HUES48 (cell line): ENCODE measurements at regions not wholly inside any gene's neighbourhood (a gene's known extent, or its start where the extent isn't known, plus 50 kb on each side); places are given as distances from the start of the nearest gene placed in this dataset.

Experiments used
- H3K27ac ChIP-seq: one replicate; pipeline ENCODE4 v1.7.0; 2013; ENCODE audit warnings: low read depth, low read length, inconsistent platforms
- H3K27me3 ChIP-seq: 2 replicates; pipeline ENCODE4 v1.6.1; 2013; ENCODE audit warnings: mild to moderate bottlenecking, low read length; ENCODE audit not compliant: control insufficient read depth, insufficient read depth
- H3K36me3 ChIP-seq: 2 replicates; pipeline ENCODE4 v1.6.1; 2013; ENCODE audit warnings: low read length; ENCODE audit not compliant: control insufficient read depth, insufficient read depth
- H3K4me1 ChIP-seq: 2 replicates; pipeline ENCODE4 v1.6.1; 2013; ENCODE audit warnings: mild to moderate bottlenecking, low read length; ENCODE audit not compliant: control insufficient read depth, insufficient read depth
- H3K4me3 ChIP-seq: 2 replicates; pipeline ENCODE4 v1.5.1; 2013; ENCODE audit warnings: mild to moderate bottlenecking, low read depth, low read length
- H3K9ac ChIP-seq: 2 replicates; pipeline ENCODE4 v1.6.1; 2013; ENCODE audit warnings: mild to moderate bottlenecking, low read depth, low read length, moderate library complexity
- H3K9me3 ChIP-seq: 2 replicates; pipeline ENCODE4 v1.6.1; 2013; ENCODE audit warnings: low read length; ENCODE audit not compliant: control insufficient read depth, insufficient read depth

GRCh38 chr4:31324814-31325213, 604.6 kb downstream of the PCDH7 start:
- H3K4me3 ChIP-seq, result no peak overlapping the region
- no peaks in the 10 kb centered on the region for H3K9me3 ChIP-seq
- H3K36me3 ChIP-seq, result no peaks in the 10 kb centered on the region
- H3K27me3 ChIP-seq, result no peaks in the 10 kb centered on the region
- no peak overlapping the region for H3K9ac ChIP-seq
- no peaks in the 10 kb centered on the region for H3K4me1 ChIP-seq
- H3K27ac ChIP-seq, result no peak overlapping the region

- Histone ChIP-seq H3K36me3 (no peaks in the 10 kb centered on the region), H3K27ac (no peak overlapping the region), H3K4me1 (no peaks in the 10 kb centered on the region), H3K9ac (no peak overlapping the region), H3K4me3 (no peak overlapping the region), H3K9me3 (no peaks in the 10 kb centered on the region), H3K27me3 (no peaks in the 10 kb centered on the region)
Measured at GRCh38 chr4:31325300-31325699, 605.1 kb downstream of the PCDH7 start.

- no peak overlapping the region for H3K27ac ChIP-seq
- H3K4me1 ChIP-seq, result no peaks in the 10 kb centered on the region
- no peak overlapping the region for H3K9ac ChIP-seq
- no peaks in the 10 kb centered on the region for H3K9me3 ChIP-seq
- H3K36me3 ChIP-seq, result no peaks in the 10 kb centered on the region
- no peak overlapping the region for H3K4me3 ChIP-seq
- H3K27me3 ChIP-seq, result no peaks in the 10 kb centered on the region
Measured at GRCh38 chr4:31327031-31327430, 606.9 kb downstream of the PCDH7 start.

GRCh38 chr4:31328932-31329331, 608.8 kb downstream of the PCDH7 start:
- no peaks in the 10 kb centered on the region for H3K36me3 ChIP-seq
- no peaks in the 10 kb centered on the region for H3K27me3 ChIP-seq
- no peak overlapping the region for H3K27ac ChIP-seq
- H3K4me1 ChIP-seq, result no peaks in the 10 kb centered on the region
- no peak overlapping the region for H3K9ac ChIP-seq
- no peaks in the 10 kb centered on the region for H3K9me3 ChIP-seq
- no peak overlapping the region for H3K4me3 ChIP-seq

GRCh38 chr4:31334086-31334910, 614.1 kb downstream of the PCDH7 start:
- no peak overlapping the region for H3K4me3 ChIP-seq
- peaks cover 11% of the 10 kb centered on the region; the same call in 1 of the 2 replicates for H3K4me1 ChIP-seq
- H3K36me3 ChIP-seq, result no peaks in the 10 kb centered on the region
- no peaks in the 10 kb centered on the region for H3K9me3 ChIP-seq
- H3K27ac ChIP-seq, result no peak overlapping the region
- H3K9ac ChIP-seq, result no peak overlapping the region
- no peaks in the 10 kb centered on the region for H3K27me3 ChIP-seq

- peaks cover 11% of the 10 kb centered on the region; the same call in 1 of the 2 replicates for H3K4me1 ChIP-seq
- H3K9me3 ChIP-seq, result no peaks in the 10 kb centered on the region
- H3K4me3 ChIP-seq, result no peak overlapping the region
- no peaks in the 10 kb centered on the region for H3K27me3 ChIP-seq
- H3K9ac ChIP-seq, result no peak overlapping the region
- H3K27ac ChIP-seq, result no peak overlapping the region
- no peaks in the 10 kb centered on the region for H3K36me3 ChIP-seq
Measured at GRCh38 chr4:31338000-31338399, 617.8 kb downstream of the PCDH7 start.

GRCh38 chr4:31341601-31342359, 621.6 kb downstream of the PCDH7 start:
- H3K4me1 ChIP-seq, result peaks cover 3% of the 10 kb centered on the region; the same call in 1 of the 2 replicates
- H3K9ac ChIP-seq, result no peak overlapping the region
- H3K9me3 ChIP-seq, result no peaks in the 10 kb centered on the region
- no peaks in the 10 kb centered on the region for H3K27me3 ChIP-seq
- H3K27ac ChIP-seq, result no peak overlapping the region
- H3K4me3 ChIP-seq, result no peak overlapping the region
- H3K36me3 ChIP-seq, result no peaks in the 10 kb centered on the region

GRCh38 chr4:31343061-31343460, 622.9 kb downstream of the PCDH7 start:
- H3K9ac ChIP-seq, result no peak overlapping the region
- H3K4me1 ChIP-seq, result peaks cover 3% of the 10 kb centered on the region; the same call in 1 of the 2 replicates
- no peaks in the 10 kb centered on the region for H3K36me3 ChIP-seq
- no peaks in the 10 kb centered on the region for H3K9me3 ChIP-seq
- H3K4me3 ChIP-seq, result no peak overlapping the region
- H3K27me3 ChIP-seq, result no peaks in the 10 kb centered on the region
- no peak overlapping the region for H3K27ac ChIP-seq

GRCh38 chr4:31349907-31350306, 629.7 kb downstream of the PCDH7 start:
- H3K27me3 ChIP-seq, result no peaks in the 10 kb centered on the region
- H3K4me1 ChIP-seq, result 0 out of 2 replicates have a peak, but pooled peaks cover 6% of the 10 kb centered on the region
- no peaks in the 10 kb centered on the region for H3K9me3 ChIP-seq
- H3K4me3 ChIP-seq, result no peak overlapping the region
- H3K27ac ChIP-seq, result no peak overlapping the region
- H3K36me3 ChIP-seq, result no peaks in the 10 kb centered on the region
- H3K9ac ChIP-seq, result no peak overlapping the region

GRCh38 chr4:31351695-31352094, 631.5 kb downstream of the PCDH7 start:
- no peaks in the 10 kb centered on the region for H3K9me3 ChIP-seq
- no peak overlapping the region for H3K9ac ChIP-seq
- H3K27ac ChIP-seq, result no peak overlapping the region
- no peak overlapping the region for H3K4me3 ChIP-seq
- H3K4me1 ChIP-seq, result 0 out of 2 replicates have a peak, but pooled peaks cover 6% of the 10 kb centered on the region
- H3K27me3 ChIP-seq, result no peaks in the 10 kb centered on the region
- no peaks in the 10 kb centered on the region for H3K36me3 ChIP-seq

GRCh38 chr4:31356839-31357238, 636.7 kb downstream of the PCDH7 start:
- H3K9ac ChIP-seq, result no peak overlapping the region
- no peak overlapping the region for H3K27ac ChIP-seq
- no peaks in the 10 kb centered on the region for H3K36me3 ChIP-seq

More at GRCh38 chr4:31356839-31357238, 636.7 kb downstream of the PCDH7 start:
- no peaks in the 10 kb centered on the region for H3K4me1 ChIP-seq
- no peak overlapping the region for H3K4me3 ChIP-seq
- no peaks in the 10 kb centered on the region for H3K27me3 ChIP-seq
- H3K9me3 ChIP-seq, result no peaks in the 10 kb centered on the region
